Stimulated activated CD4-positive, alpha-beta T cell treated with anti-CD3 and anti-CD28 coated beads, Interleukin-1b, Interleukin-23, amount 100 ng/mL, for 48 hours (primary cell): ENCODE measurements at regions not wholly inside any gene's neighbourhood (a gene's known extent, or its start where the extent isn't known, plus 50 kb on each side); places are given as distances from the start of the nearest gene placed in this dataset.
"Not testable (repeated sequence)": the region's sequence is repeated elsewhere in the genome, so short reads cannot be mapped to it uniquely, and the experiment has no call there.

Source experiments
- DNase-seq: peaks from one replicate; pipeline ENCODE4 v3.0.0-alpha.2; 2020

DNA sequence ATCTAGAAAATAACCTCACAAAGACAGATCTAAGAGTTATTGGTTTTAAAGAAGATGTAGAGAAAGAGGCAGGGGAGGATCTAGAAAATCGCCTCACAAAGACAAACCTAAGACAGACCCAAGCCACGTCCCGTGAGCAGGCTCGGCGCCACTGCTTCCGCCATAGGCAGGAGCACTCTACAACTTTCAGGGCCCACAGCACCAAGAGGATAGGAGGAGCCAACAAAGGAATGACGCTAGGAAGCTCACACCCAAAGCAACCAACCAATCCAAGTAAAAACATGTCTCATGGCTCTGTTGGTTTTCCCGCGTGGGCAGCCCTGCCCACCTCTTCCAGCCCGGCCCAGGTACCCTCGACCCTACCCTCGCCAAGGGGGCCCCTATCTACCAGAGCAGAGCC is 4167.4 kb upstream of the OR11H1 start:
- DNase-seq = no peak

DNA sequence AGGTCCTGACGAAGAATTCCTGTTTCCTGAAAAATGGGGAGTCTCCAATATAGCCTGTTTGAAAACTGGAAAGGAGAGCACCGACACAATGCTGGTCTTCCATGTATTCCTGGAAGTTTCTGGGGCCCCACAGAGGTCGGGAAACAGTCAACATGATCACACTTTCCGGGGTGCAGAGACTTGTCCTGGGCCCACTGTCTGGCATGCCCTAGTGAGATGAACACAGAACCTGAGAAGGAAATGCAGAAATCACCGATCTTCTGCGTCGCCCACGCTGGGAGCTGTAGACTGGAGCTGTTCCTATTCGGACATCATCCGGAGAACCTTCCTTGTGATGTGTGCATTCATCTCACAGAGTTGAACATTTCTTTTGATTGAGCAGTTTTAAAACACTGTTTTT is 4166.5 kb upstream of the OR11H1 start:
- not testable (repeated sequence) for DNase-seq

DNA sequence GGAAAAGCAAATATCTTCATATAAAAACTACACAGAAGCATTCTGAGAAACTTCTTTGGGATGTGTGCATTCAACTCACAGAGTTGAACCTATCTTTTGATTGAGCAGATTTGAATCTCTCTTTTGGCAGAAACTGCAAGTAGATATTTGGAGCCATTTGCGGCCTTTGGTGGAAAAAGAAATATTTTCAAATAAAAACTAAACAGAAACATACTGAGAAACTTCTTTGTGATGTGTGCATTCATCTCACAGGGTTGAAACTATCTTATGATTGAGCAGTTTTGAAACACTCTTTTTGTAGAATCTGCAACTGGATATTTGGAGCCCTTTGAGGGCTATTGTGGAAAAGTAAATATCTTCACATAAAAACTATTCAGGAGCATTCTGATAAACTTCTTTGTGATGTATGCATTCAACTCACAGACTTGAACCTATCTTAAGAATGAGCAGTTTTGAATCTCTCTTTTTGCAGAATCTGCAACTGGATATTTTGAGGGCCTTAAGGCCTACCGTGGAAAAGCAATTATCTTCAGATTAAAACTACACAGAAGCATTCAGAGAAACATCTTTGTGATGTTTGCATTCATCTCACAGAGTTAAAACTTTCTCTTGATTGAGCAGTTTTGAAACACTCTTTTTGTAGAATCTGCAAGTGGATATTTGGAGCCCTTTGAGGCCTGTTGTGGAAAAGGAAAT is 4158.2 kb upstream of the OR11H1 start:
- not testable (repeated sequence) for DNase-seq

- not testable (repeated sequence) for DNase-seq
These were observed 4157.7 kb upstream of the OR11H1 start for GRCh38 chr22:11370311-11370710.
